HCT116 (cell line): ENCODE measurements at regions not wholly inside any gene's neighbourhood (a gene's known extent, or its start where the extent isn't known, plus 50 kb on each side); places are given as distances from the start of the nearest gene placed in this dataset.

Experiments
- ATAC-seq: fragments of 200-7000 bp; cut with Tn5 transposase; 2 replicates; pipeline ENCODE4 v1.9.1; 2020; ENCODE audit warnings: mild to moderate bottlenecking, moderate library complexity
- BruUV-seq: library from RNA; stranded (reverse); fragments of 400-500 nt; replicated peaks from 2 replicates; lab custom pipeline; 2021; lab: Mats Ljungman, UMichigan
- CTCF ChIA-PET: fragments of 300-600 bp; sonication (Branson Sonifier 250); formaldehyde crosslinking; loops from one replicate; lab custom pipeline; 2021; ENCODE audit warnings: antibody characterized with exemption; lab: Charles Lee
- POLR2A ChIA-PET: fragments of 300-600, 350-600 bp; sonication (Branson Sonifier 250); formaldehyde crosslinking; loops from one replicate; lab custom pipeline; 2021; ENCODE audit warnings: antibody characterized with exemption; lab: Charles Lee
- RAD21 ChIA-PET, 2 experiments: fragments of 300-600 bp; sonication (Branson Sonifier 250); formaldehyde crosslinking; loops; one replicate each; lab custom pipeline; 2023; ENCODE audit warnings: low total read pairs in 2 of 2; ENCODE audit not compliant: uncharacterized antibody in 2 of 2, unreplicated experiment in 2 of 2, low non-redundant PET in 1 of 2; lab: Charles Lee
- DNase-seq: peaks from one replicate; pipeline ENCODE4 v3.0.0-alpha.2; 2010; ENCODE audit warnings: low read depth, low spot score
- H2AFZ ChIP-seq: fragments of 200-600 bp; shearing (Covaris generic), sonication (generic); 2 replicates; pipeline ENCODE4 v1.6.1; 2017; ENCODE audit warnings: low read depth, mixed run types, mixed read lengths, antibody characterized with exemption, low read length; ENCODE audit not compliant: poor library complexity, severe bottlenecking
- H3K27ac ChIP-seq: 2 replicates; pipeline ENCODE4 v1.5.1; 2012; ENCODE audit warnings: low read depth, low read length
- H3K27me3 ChIP-seq: fragments of 200-600 bp; sonication (generic); 2 replicates; pipeline ENCODE4 v1.6.1; 2016; ENCODE audit warnings: mixed run types, low read length, mixed read lengths; ENCODE audit not compliant: insufficient read depth
- H3K36me3 ChIP-seq, 2 experiments: fragments of 200-500 bp in 1 of 2; fragments of 200-600 bp in 1 of 2; sonication (Bioruptor generic) in 1 of 2; sonication (generic) in 1 of 2; 2 replicates each; pipeline versions ENCODE4 v1.5.1 to v1.6.1; 2014 to 2016; ENCODE audit warnings: low read length in 2 of 2, inconsistent platforms in 1 of 2, mixed read lengths in 1 of 2, mixed run types in 1 of 2; ENCODE audit not compliant: insufficient read depth in 2 of 2, control insufficient read depth in 1 of 2
- H3K4me1 ChIP-seq, 2 experiments: fragments of 200-600 bp in 1 of 2; sonication (generic) in 1 of 2; 2 replicates each; pipeline versions ENCODE4 v1.5.1 to v1.6.1; 2012 to 2017; ENCODE audit warnings: low read length in 2 of 2, inconsistent platforms in 1 of 2, mild to moderate bottlenecking in 1 of 2, mixed read lengths in 1 of 2, mixed run types in 1 of 2, moderate library complexity in 1 of 2; ENCODE audit not compliant: insufficient read depth in 2 of 2, control insufficient read depth in 1 of 2
- H3K4me2 ChIP-seq: fragments of 200-600 bp; sonication (generic); 2 replicates; pipeline ENCODE4 v1.6.1; 2017; ENCODE audit warnings: mixed run types, low read length, mixed read lengths
- H3K4me3 ChIP-seq, 2 experiments: fragments of 200-600 bp in 1 of 2; sonication (generic) in 1 of 2; replicated peaks in 1 of 2; 2 replicates each; pipeline ENCODE4 v1.5.1; 2011 to 2016; ENCODE audit warnings: low read length in 2 of 2, control low read depth in 1 of 2, low read depth in 1 of 2, mild to moderate bottlenecking in 1 of 2, mixed read lengths in 1 of 2, mixed run types in 1 of 2
- H3K79me2 ChIP-seq: fragments of 200-600 bp; sonication (generic); 2 replicates; pipeline ENCODE4 v1.6.1; 2017; ENCODE audit warnings: mild to moderate bottlenecking, mixed run types, low read length, moderate library complexity, mixed read lengths; ENCODE audit not compliant: insufficient read depth
- H3K9ac ChIP-seq: fragments of 200-600 bp; sonication (generic); 2 replicates; pipeline ENCODE4 v1.6.1; 2016; ENCODE audit warnings: low read length, mixed read lengths
- H3K9me2 ChIP-seq: fragments of 200-600 bp; sonication (generic), shearing (Covaris generic); 2 replicates; pipeline ENCODE4 v1.6.1; 2017; ENCODE audit warnings: mixed run types, mild to moderate bottlenecking, moderate library complexity; ENCODE audit not compliant: insufficient read depth
- H3K9me3 ChIP-seq, 2 experiments: fragments of 200-500 bp in 1 of 2; fragments of 200-600 bp in 1 of 2; sonication (Bioruptor generic) in 1 of 2; sonication (generic) in 1 of 2; 2 replicates each; pipeline ENCODE4 v1.6.1; 2014 to 2017; ENCODE audit warnings: low read length in 2 of 2, mixed read lengths in 2 of 2, inconsistent platforms in 1 of 2, low read depth in 1 of 2, mild to moderate bottlenecking in 1 of 2, mixed run types in 1 of 2, moderate library complexity in 1 of 2; ENCODE audit not compliant: control insufficient read depth in 1 of 2, insufficient read depth in 1 of 2
- H4K20me1 ChIP-seq: fragments of 200-600 bp; sonication (generic), shearing (Covaris generic); 2 replicates; pipeline ENCODE4 v1.6.1; 2017; ENCODE audit warnings: mixed run types, mild to moderate bottlenecking, moderate library complexity; ENCODE audit not compliant: insufficient read depth
- CBX3 ChIP-seq: IDR thresholded peaks from 2 replicates; pipeline ENCODE4 v1.6.1; 2012; ENCODE audit warnings: low read depth
- CEBPB ChIP-seq: IDR thresholded peaks from 2 replicates; pipeline ENCODE4 v1.6.1; 2012; ENCODE audit warnings: low read depth
- EGR1 ChIP-seq: IDR thresholded peaks from 2 replicates; pipeline ENCODE4 v1.6.1; 2012; ENCODE audit warnings: low read depth
- ELF1 ChIP-seq: IDR thresholded peaks from 2 replicates; pipeline ENCODE4 v1.6.1; 2012; ENCODE audit warnings: low read depth, borderline replicate concordance
- EZH2phosphoT487 ChIP-seq: fragments of 200-600 bp; IDR thresholded peaks from 2 replicates; pipeline ENCODE4 v1.6.1; 2018; ENCODE audit warnings: antibody characterized with exemption, borderline replicate concordance
- FOSL1 ChIP-seq: IDR thresholded peaks from 2 replicates; pipeline ENCODE4 v1.6.1; 2012; ENCODE audit warnings: low read depth
- JUND ChIP-seq: IDR thresholded peaks from 2 replicates; pipeline ENCODE4 v1.6.1; 2012
- POLR2A ChIP-seq: IDR thresholded peaks from 2 replicates; pipeline ENCODE4 v1.7.0; 2011; ENCODE audit warnings: borderline replicate concordance; ENCODE audit not compliant: insufficient read depth, insufficient read length; ENCODE audit errors: extremely low read depth
- POLR2AphosphoS5 ChIP-seq: IDR thresholded peaks from 2 replicates; pipeline ENCODE4 v1.6.1; 2011; ENCODE audit warnings: mild to moderate bottlenecking, low read depth, low read length, moderate library complexity
- RAD21 ChIP-seq: IDR thresholded peaks from 2 replicates; pipeline ENCODE4 v1.6.1; 2012; ENCODE audit warnings: low read depth, mild to moderate bottlenecking
- SIN3A ChIP-seq: IDR thresholded peaks from 2 replicates; pipeline ENCODE4 v1.6.1; 2012; ENCODE audit warnings: low read depth
- SP1 ChIP-seq: IDR thresholded peaks from 2 replicates; pipeline ENCODE4 v1.6.1; 2012; ENCODE audit warnings: low read depth
- TCF7L2 ChIP-seq: IDR thresholded peaks from 2 replicates; pipeline ENCODE4 v1.7.0; 2011; ENCODE audit warnings: borderline replicate concordance, inconsistent platforms; ENCODE audit not compliant: insufficient read depth, insufficient read length; ENCODE audit errors: extremely low read depth
- ZBTB33 ChIP-seq: IDR thresholded peaks from 2 replicates; pipeline ENCODE4 v1.6.1; 2011; ENCODE audit warnings: mild to moderate bottlenecking, low read length, moderate library complexity; ENCODE audit not compliant: insufficient replicate concordance; ENCODE audit errors: extremely low read depth
- ZNF274 ChIP-seq: fragments of 200-500 bp; sonication (Bioruptor generic); IDR thresholded peaks from 2 replicates; pipeline ENCODE4 v1.6.1; 2014; ENCODE audit warnings: mild to moderate bottlenecking, low read depth, low read length, inconsistent platforms
- intact Hi-C: fragments of 100-400 bp; cut with micrococcal nuclease; formaldehyde crosslinking; loops from 2 replicates; pipeline ENCODE4 v1.10.0; 2022
- TF ChIP-seq, protein P1 (sequence below): IDR thresholded peaks from 2 replicates; pipeline ENCODE4 v1.6.1; 2012
- TF ChIP-seq, protein P2 (sequence below): IDR thresholded peaks from 2 replicates; pipeline ENCODE4 v1.6.1; 2012
- TF ChIP-seq, protein P3 (sequence below), 3 experiments: fragments of 200-600 bp in 1 of 3; sonication (generic) in 1 of 3; IDR thresholded peaks in 2 of 3; conservative IDR thresholded peaks in 1 of 3; 2 replicates each; pipeline ENCODE4 v1.5.1; 2012 to 2017; ENCODE audit warnings: low read depth in 2 of 3, low read length in 2 of 3, antibody characterized with exemption in 1 of 3, borderline replicate concordance in 1 of 3, control low read depth in 1 of 3, mild to moderate bottlenecking in 1 of 3, mixed read lengths in 1 of 3, mixed run types in 1 of 3, moderate library complexity in 1 of 3; ENCODE audit not compliant: insufficient read depth in 1 of 3

DNA sequence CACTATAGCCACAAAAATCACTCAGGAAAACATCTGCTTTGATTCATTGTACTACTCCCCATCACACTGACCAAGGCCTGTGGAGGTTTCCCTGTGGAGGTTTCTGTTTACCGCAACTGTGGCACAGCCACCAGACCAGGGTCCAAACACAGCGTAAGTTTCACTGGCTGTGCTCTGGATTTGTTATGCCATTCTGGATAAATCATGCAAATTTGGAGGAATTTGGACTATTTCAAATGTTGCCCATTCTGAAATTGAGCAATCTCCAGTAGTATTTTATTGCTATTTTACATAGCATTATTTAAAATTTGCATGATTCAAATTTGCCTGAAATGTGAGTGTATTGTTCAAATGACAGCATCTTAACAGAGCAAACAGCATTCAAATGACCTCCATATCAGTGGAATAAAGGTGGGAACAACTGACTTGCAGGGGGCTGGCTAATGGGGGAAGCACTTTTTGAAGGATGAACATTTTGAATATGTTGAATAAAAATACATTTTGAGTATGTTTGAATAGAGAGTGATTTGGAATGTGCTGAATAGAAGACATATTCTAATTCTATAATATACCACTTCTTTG lies 66.1 kb upstream of the ACSL1 start:
- Histone ChIP-seq H2AFZ (no peak overlapping the region), H3K27me3 (no peaks in the 10 kb centered on the region), H3K36me3 (no peaks in the 10 kb centered on the region), H3K9ac (no peak overlapping the region), H3K4me3 (no peak overlapping the region), H3K4me1 (no peaks in the 10 kb centered on the region), H3K9me2 (no peaks in the 10 kb centered on the region; the same call in 1 of the 2 replicates), H3K79me2 (no peaks in the 10 kb centered on the region), H3K9me3 (no peaks in the 10 kb centered on the region), H3K27ac (no peak overlapping the region), H3K4me2 (no peak overlapping the region), H4K20me1 (no peaks in the 10 kb centered on the region)
- no TSS peak for BruUV-seq
- CTCF ChIA-PET: no interaction called here
- intact Hi-C loops: no loop called here
- DNase-seq: no peak
- RAD21 ChIA-PET: no interaction called here
- TF ChIP-seq EGR1 (no peak), TCF7L2 (no peak)
- TF ChIP-seq, protein P1, sequence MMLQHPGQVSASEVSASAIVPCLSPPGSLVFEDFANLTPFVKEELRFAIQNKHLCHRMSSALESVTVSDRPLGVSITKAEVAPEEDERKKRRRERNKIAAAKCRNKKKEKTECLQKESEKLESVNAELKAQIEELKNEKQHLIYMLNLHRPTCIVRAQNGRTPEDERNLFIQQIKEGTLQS: no peak
- POLR2A ChIA-PET: no interaction called here
- no peak for ATAC-seq

DNA sequence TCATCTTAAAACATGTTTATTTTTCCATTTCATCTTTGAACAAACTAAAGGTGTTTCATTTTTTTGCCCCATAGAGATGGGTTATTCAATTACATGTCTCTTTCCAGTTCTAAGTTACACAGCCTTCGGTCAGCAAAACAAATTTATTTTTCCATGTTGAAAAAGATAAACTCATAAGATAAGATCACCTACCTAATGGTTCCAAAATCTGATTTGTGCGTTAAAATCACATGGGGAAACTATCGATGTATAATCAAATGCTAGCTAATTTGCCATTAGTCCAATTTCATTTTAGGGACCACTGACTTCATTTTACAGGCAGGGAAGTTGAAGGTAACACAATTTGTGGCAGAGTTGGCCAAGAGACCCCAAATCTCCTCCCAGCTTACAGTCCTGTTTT lies 67.2 kb upstream of the ACSL1 start:
- Histone ChIP-seq H3K79me2 (no peaks in the 10 kb centered on the region), H2AFZ (no peak overlapping the region), H3K27me3 (no peaks in the 10 kb centered on the region), H3K36me3 (no peaks in the 10 kb centered on the region), H3K4me3 (no peak overlapping the region), H3K9me3 (no peaks in the 10 kb centered on the region), H4K20me1 (no peaks in the 10 kb centered on the region), H3K4me2 (no peak overlapping the region), H3K9me2 (no peaks in the 10 kb centered on the region; the same call in 1 of the 2 replicates), H3K27ac (no peak overlapping the region), H3K4me1 (no peaks in the 10 kb centered on the region), H3K9ac (no peak overlapping the region)
- BruUV-seq: no TSS peak
- no peak for ATAC-seq
- CTCF ChIA-PET: no interaction called here
- POLR2A ChIA-PET: no interaction called here
- RAD21 ChIA-PET: no interaction called here
- intact Hi-C loops: no loop called here
- no peak for DNase-seq
- TF ChIP-seq CBX3 (no peak), POLR2A (no peak), ZBTB33 (no peak), ZNF274 (no peak), SIN3A (no peak), POLR2AphosphoS5 (no peak), CEBPB (no peak), JUND (no peak), EZH2phosphoT487 (no peak), ELF1 (no peak), FOSL1 (no peak), TCF7L2 (no peak), SP1 (no peak), RAD21 (no peak)
- TF ChIP-seq, protein P2, sequence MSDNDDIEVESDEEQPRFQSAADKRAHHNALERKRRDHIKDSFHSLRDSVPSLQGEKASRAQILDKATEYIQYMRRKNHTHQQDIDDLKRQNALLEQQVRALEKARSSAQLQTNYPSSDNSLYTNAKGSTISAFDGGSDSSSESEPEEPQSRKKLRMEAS: no peak
- TF ChIP-seq, protein P3, sequence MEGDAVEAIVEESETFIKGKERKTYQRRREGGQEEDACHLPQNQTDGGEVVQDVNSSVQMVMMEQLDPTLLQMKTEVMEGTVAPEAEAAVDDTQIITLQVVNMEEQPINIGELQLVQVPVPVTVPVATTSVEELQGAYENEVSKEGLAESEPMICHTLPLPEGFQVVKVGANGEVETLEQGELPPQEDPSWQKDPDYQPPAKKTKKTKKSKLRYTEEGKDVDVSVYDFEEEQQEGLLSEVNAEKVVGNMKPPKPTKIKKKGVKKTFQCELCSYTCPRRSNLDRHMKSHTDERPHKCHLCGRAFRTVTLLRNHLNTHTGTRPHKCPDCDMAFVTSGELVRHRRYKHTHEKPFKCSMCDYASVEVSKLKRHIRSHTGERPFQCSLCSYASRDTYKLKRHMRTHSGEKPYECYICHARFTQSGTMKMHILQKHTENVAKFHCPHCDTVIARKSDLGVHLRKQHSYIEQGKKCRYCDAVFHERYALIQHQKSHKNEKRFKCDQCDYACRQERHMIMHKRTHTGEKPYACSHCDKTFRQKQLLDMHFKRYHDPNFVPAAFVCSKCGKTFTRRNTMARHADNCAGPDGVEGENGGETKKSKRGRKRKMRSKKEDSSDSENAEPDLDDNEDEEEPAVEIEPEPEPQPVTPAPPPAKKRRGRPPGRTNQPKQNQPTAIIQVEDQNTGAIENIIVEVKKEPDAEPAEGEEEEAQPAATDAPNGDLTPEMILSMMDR (IDR thresholded peaks at IDR 0.05 in 2 of 3, conservative IDR thresholded peaks at IDR 0.05 in 1 of 3; ENCODE audit: borderline replicate concordance in 1 of 3, insufficient read depth in 1 of 3, low read depth in 2 of 3, low read length in 2 of 3): no peak
